Right kidney (tissue), 1 donor: ENCODE measurements at regions not wholly inside any gene's neighbourhood (a gene's known extent, or its start where the extent isn't known, plus 50 kb on each side); places are given as distances from the start of the nearest gene placed in this dataset.

Experiments used
- DNase-seq: peaks from one replicate; pipeline ENCODE4 v3.0.0-alpha.2; 2016

GRCh38 chr13:42722883-42723539 is 58.4 kb upstream of the FAM216B start:
- DNase-seq = no peak

- DNase-seq = no peak
Measured at GRCh38 chr13:42728507-42729180, 52.7 kb upstream of the FAM216B start.

- DNase-seq = no peak
Measured at GRCh38 chr13:42729857-42730402, 51.5 kb upstream of the FAM216B start.
